ENCODE measurements at regions not wholly inside any gene's neighbourhood (a gene's known extent, or its start where the extent isn't known, plus 50 kb on each side); places are given as distances from the start of the nearest gene placed in this dataset.

DNA sequence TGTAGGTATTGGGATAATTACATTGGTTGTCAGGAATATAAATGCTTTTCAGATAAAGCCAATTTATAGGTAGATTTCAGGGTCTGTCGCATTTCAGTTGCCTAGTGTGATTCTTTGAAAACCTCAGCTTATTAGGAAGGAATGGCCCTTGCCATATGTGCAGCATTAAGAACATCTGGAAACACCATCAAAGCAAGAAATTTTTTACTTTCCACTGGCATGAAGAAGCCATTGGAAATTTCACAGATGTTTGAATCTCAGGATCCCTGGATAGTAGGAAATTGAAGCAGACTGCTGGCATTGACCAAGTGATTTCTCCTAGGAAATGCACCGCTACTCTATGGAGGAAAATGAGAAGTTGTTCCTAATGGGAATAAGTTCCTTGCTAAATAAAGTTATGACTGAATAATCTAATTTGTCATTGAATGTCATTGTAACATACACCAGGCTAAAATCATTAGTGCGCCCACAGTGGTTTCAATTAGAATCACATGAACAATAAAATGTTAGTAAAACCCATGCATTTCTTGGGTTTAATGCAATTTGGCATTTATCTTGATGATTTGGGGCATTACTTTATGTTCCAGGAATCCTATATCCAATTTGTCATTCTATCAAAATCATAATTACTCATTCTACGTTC is 950.1 kb downstream of the EPHA7 start:
- in situ Hi-C loops (cut with HindIII; ENCODE audit: low pct_ligation_motif_present, low sequenced_read_pairs): no loop called here
- no peak for DNase-seq
- Histone ChIP-seq H3K4me3 (ENCODE audit: low read depth, low read length) (no peak overlapping the region), H3K27me3 (replicated peaks) (no peaks in the 10 kb centered on the region), H3K27ac (no peak overlapping the region), H3K36me3 (replicated peaks) (no peaks in the 10 kb centered on the region)
- TF ChIP-seq, protein P1, sequence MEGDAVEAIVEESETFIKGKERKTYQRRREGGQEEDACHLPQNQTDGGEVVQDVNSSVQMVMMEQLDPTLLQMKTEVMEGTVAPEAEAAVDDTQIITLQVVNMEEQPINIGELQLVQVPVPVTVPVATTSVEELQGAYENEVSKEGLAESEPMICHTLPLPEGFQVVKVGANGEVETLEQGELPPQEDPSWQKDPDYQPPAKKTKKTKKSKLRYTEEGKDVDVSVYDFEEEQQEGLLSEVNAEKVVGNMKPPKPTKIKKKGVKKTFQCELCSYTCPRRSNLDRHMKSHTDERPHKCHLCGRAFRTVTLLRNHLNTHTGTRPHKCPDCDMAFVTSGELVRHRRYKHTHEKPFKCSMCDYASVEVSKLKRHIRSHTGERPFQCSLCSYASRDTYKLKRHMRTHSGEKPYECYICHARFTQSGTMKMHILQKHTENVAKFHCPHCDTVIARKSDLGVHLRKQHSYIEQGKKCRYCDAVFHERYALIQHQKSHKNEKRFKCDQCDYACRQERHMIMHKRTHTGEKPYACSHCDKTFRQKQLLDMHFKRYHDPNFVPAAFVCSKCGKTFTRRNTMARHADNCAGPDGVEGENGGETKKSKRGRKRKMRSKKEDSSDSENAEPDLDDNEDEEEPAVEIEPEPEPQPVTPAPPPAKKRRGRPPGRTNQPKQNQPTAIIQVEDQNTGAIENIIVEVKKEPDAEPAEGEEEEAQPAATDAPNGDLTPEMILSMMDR (IDR thresholded peaks at IDR 0.05; ENCODE audit: low read depth, low read length, missing control alignments): no peak

- Histone ChIP-seq H3K4me3 (ENCODE audit: low read depth, low read length) (no peak overlapping the region), H3K27ac (no peak overlapping the region), H3K27me3 (replicated peaks) (no peaks in the 10 kb centered on the region), H3K36me3 (replicated peaks) (no peaks in the 10 kb centered on the region)
- no peak for DNase-seq
- TF ChIP-seq, protein P1 (IDR thresholded peaks at IDR 0.05; ENCODE audit: low read depth, low read length, missing control alignments): no peak
- in situ Hi-C loops (cut with HindIII; ENCODE audit: low pct_ligation_motif_present, low sequenced_read_pairs): no loop called here
These were observed 951.3 kb downstream of the EPHA7 start for GRCh38 chr6:92468066-92468465.

DNA sequence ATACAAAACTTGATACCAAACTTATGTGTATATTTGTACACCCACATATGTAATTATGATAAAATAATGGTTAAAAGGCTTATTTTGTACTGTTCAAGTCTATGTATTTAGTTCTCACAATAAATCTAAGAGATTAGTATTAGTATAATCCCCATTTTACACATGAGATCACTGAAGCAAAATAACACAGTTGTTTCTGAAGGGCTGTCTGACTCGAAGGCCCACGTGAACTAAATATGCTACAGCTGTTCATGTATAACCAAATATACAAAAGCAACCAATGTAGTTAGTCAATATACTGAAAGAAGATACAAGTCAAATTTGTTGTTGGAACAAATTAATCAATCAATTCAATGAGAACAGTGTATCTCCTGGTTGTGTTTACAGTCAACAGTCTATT is 959.2 kb downstream of the EPHA7 start:
- in situ Hi-C loops (cut with HindIII; ENCODE audit: low pct_ligation_motif_present, low sequenced_read_pairs): no loop called here
- H3K4me3 ChIP-seq (ENCODE audit: low read depth, low read length): no peak overlapping the region
- no peak for DNase-seq
- H3K36me3 ChIP-seq (replicated peaks): no peaks in the 10 kb centered on the region
- no peaks in the 10 kb centered on the region for H3K27me3 ChIP-seq (replicated peaks)
- TF ChIP-seq, protein P1 (IDR thresholded peaks at IDR 0.05; ENCODE audit: low read depth, low read length, missing control alignments): no peak
- H3K27ac ChIP-seq: no peak overlapping the region

DNA sequence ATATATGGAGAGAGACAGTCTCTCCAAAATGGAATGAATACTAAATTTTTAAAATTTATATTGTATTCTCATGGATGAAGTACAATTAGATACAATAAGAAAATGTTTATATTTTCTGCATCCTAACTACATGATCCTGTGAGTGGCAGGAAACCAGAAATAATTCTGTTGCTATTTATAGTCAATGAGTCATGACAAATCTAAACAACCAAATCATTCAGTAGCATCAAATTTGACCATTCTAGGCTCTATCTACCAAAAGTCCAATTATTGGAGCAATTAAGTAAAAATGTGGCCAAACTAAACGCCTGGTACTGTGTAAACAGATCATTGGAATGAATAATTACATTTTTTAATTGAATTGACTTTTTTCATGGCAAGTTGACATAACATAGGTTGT is 959.8 kb downstream of the EPHA7 start:
- H3K27ac ChIP-seq: no peak overlapping the region
- DNase-seq: no peak
- H3K27me3 ChIP-seq (replicated peaks): no peaks in the 10 kb centered on the region
- H3K4me3 ChIP-seq (ENCODE audit: low read depth, low read length): no peak overlapping the region
- in situ Hi-C loops (cut with HindIII; ENCODE audit: low pct_ligation_motif_present, low sequenced_read_pairs): no loop called here
- no peaks in the 10 kb centered on the region for H3K36me3 ChIP-seq (replicated peaks)
- TF ChIP-seq, protein P1 (IDR thresholded peaks at IDR 0.05; ENCODE audit: low read depth, low read length, missing control alignments): no peak

GRCh38 chr6:92446052-92446451 is 973.3 kb downstream of the EPHA7 start:
- TF ChIP-seq, protein P1 (IDR thresholded peaks at IDR 0.05; ENCODE audit: low read depth, low read length, missing control alignments): no peak
- Histone ChIP-seq H3K27me3 (replicated peaks) (no peaks in the 10 kb centered on the region), H3K4me3 (ENCODE audit: low read depth, low read length) (no peak overlapping the region), H3K27ac (no peak overlapping the region), H3K36me3 (replicated peaks) (no peaks in the 10 kb centered on the region)
- DNase-seq: no peak
- in situ Hi-C loops (cut with HindIII; ENCODE audit: low pct_ligation_motif_present, low sequenced_read_pairs): no loop called here

- Histone ChIP-seq H3K27me3 (replicated peaks) (no peaks in the 10 kb centered on the region), H3K4me3 (ENCODE audit: low read depth, low read length) (no peak overlapping the region), H3K27ac (no peak overlapping the region), H3K36me3 (replicated peaks) (no peaks in the 10 kb centered on the region)
- DNase-seq: no peak
- in situ Hi-C loops (cut with HindIII; ENCODE audit: low pct_ligation_motif_present, low sequenced_read_pairs): no loop called here
- TF ChIP-seq, protein P1 (IDR thresholded peaks at IDR 0.05; ENCODE audit: low read depth, low read length, missing control alignments): no peak
These were observed 985.4 kb downstream of the EPHA7 start for GRCh38 chr6:92433911-92434310.

All from brain microvascular endothelial cell (primary cell).